SK-N-SH (cell line): ENCODE measurements at regions not wholly inside any gene's neighbourhood (a gene's known extent, or its start where the extent isn't known, plus 50 kb on each side); places are given as distances from the start of the nearest gene placed in this dataset.

Experiments used
- CTCF ChIA-PET: fragments of 300-600, 350-600 bp; formaldehyde crosslinking; extraction: SDS; loops from one replicate; lab custom pipeline; 2021; lab: Yijun Ruan, JAX
- POLR2A ChIA-PET: fragments of 350-600 bp; sonication (Branson Sonifier 250); formaldehyde crosslinking; extraction: SDS; loops from one replicate; lab custom pipeline; 2020; ENCODE audit warnings: antibody characterized with exemption, inconsistent platforms; lab: Yijun Ruan, JAX
- DNase-seq: peaks from one replicate; pipeline ENCODE4 v3.0.0; 2012
- H2AFZ ChIP-seq: fragments of 200-600 bp; sonication (generic); 2 replicates; pipeline ENCODE4 v1.8.1; 2016; ENCODE audit warnings: antibody characterized with exemption, mild to moderate bottlenecking, low read depth
- H3F3A ChIP-seq: fragments of 200-600 bp; sonication (generic); replicated peaks from 2 replicates; pipeline ENCODE3; 2016; ENCODE audit warnings: antibody characterized with exemption, mild to moderate bottlenecking; ENCODE audit not compliant: insufficient read depth
- H3K27ac ChIP-seq, 2 experiments: fragments of 200-500 bp in 1 of 2; fragments of 200-600 bp in 1 of 2; sonication (Bioruptor generic) in 1 of 2; sonication (generic), shearing (Covaris generic) in 1 of 2; 2 replicates each; pipeline versions ENCODE4 v1.5.1 to v1.6.1; 2014 to 2016; ENCODE audit warnings: low read depth in 2 of 2, inconsistent platforms in 1 of 2, low read length in 1 of 2, mild to moderate bottlenecking in 1 of 2, mixed read lengths in 1 of 2
- H3K27me3 ChIP-seq: fragments of 200-600 bp; sonication (generic), shearing (Covaris generic); 2 replicates; pipeline ENCODE4 v1.6.1; 2016; ENCODE audit warnings: mixed run types; ENCODE audit not compliant: insufficient read depth
- H3K36me3 ChIP-seq, 2 experiments: fragments of 200-500 bp in 1 of 2; fragments of 200-600 bp in 1 of 2; sonication (Bioruptor generic) in 1 of 2; sonication (generic) in 1 of 2; replicated peaks in 1 of 2; 2 replicates each; pipeline versions ENCODE3 to v1.5.1; 2014 to 2016; ENCODE audit warnings: low read length in 1 of 2, mild to moderate bottlenecking in 1 of 2; ENCODE audit not compliant: insufficient read depth in 2 of 2, control insufficient read depth in 1 of 2
- H3K4me1 ChIP-seq, 2 experiments: fragments of 200-500 bp in 1 of 2; fragments of 200-600 bp in 1 of 2; sonication (Bioruptor generic) in 1 of 2; sonication (generic), shearing (Covaris generic) in 1 of 2; 2 replicates each; pipeline versions ENCODE4 v1.5.1 to v1.6.1; 2014 to 2016; ENCODE audit warnings: low read depth in 1 of 2, low read length in 1 of 2, mixed run types in 1 of 2; ENCODE audit not compliant: insufficient read depth in 2 of 2, control insufficient read depth in 1 of 2
- H3K4me2 ChIP-seq: fragments of 200-600 bp; sonication (generic), shearing (Covaris generic); 2 replicates; pipeline ENCODE4 v1.6.1; 2017; ENCODE audit warnings: mixed run types
- H3K4me3 ChIP-seq, 2 experiments: fragments of 200-500 bp in 1 of 2; fragments of 200-600 bp in 1 of 2; sonication (Bioruptor generic) in 1 of 2; sonication (generic), shearing (Covaris generic) in 1 of 2; 2 replicates each; pipeline versions ENCODE4 v1.5.1 to v1.8.1; 2014 to 2016; ENCODE audit warnings: low read depth in 2 of 2, inconsistent platforms in 1 of 2, low read length in 1 of 2, mild to moderate bottlenecking in 1 of 2, mixed read lengths in 1 of 2, moderate library complexity in 1 of 2
- H3K79me2 ChIP-seq: fragments of 200-600 bp; sonication (generic); 2 replicates; pipeline ENCODE4 v1.8.1; 2017; ENCODE audit warnings: mild to moderate bottlenecking; ENCODE audit not compliant: insufficient read depth
- H3K9ac ChIP-seq: fragments of 200-600 bp; sonication (generic); 2 replicates; pipeline ENCODE4 v1.6.1; 2017; ENCODE audit warnings: mixed run types
- H3K9me2 ChIP-seq: fragments of 200-600 bp; sonication (generic); 2 replicates; pipeline ENCODE4 v1.6.1; 2017; ENCODE audit warnings: mixed run types
- H3K9me3 ChIP-seq: fragments of 200-600 bp; sonication (generic); 2 replicates; pipeline ENCODE4 v1.6.1; 2017; ENCODE audit warnings: mixed run types, mild to moderate bottlenecking, moderate library complexity
- H4K20me1 ChIP-seq: fragments of 200-600 bp; sonication (generic); 2 replicates; pipeline ENCODE4 v1.6.1; 2017; ENCODE audit warnings: mild to moderate bottlenecking, mixed run types; ENCODE audit not compliant: insufficient read depth
- ELF1 ChIP-seq: IDR thresholded peaks from 2 replicates; pipeline ENCODE4 v1.4.0; 2012
- FOSL2 ChIP-seq: IDR thresholded peaks from 2 replicates; pipeline ENCODE4 v1.4.0; 2012; ENCODE audit warnings: low read depth, mild to moderate bottlenecking, moderate library complexity, borderline replicate concordance
- FOXM1 ChIP-seq: IDR thresholded peaks from 2 replicates; pipeline ENCODE4 v1.4.0; 2012; ENCODE audit warnings: low read depth, mild to moderate bottlenecking
- POLR2AphosphoS5 ChIP-seq: IDR thresholded peaks from 2 replicates; pipeline ENCODE4 v1.6.1; 2012; ENCODE audit warnings: low read depth, low read length
- RAD21 ChIP-seq: IDR thresholded peaks from 2 replicates; pipeline ENCODE4 v1.6.1; 2012; ENCODE audit warnings: mild to moderate bottlenecking, low read length
- RCOR1 ChIP-seq: fragments of 150-350 bp; IDR thresholded peaks from 2 replicates; pipeline ENCODE4 v1.6.1; 2017; ENCODE audit warnings: antibody characterized with exemption, low read length
- RFX5 ChIP-seq: IDR thresholded peaks from 2 replicates; pipeline ENCODE4 v1.6.1; 2012; ENCODE audit warnings: mild to moderate bottlenecking, improper control_type of control experiment, low read length
- RXRA ChIP-seq: IDR thresholded peaks from 2 replicates; pipeline ENCODE4 v1.4.0; 2012; ENCODE audit warnings: low read depth, mild to moderate bottlenecking, borderline replicate concordance
- TAF1 ChIP-seq: IDR thresholded peaks from 2 replicates; pipeline ENCODE4 v1.6.1; 2012; ENCODE audit warnings: low read depth, mild to moderate bottlenecking, low read length, moderate library complexity, borderline replicate concordance
- TCF12 ChIP-seq: IDR thresholded peaks from 2 replicates; pipeline ENCODE4 v1.4.0; 2012
- YY1 ChIP-seq: IDR thresholded peaks from 2 replicates; pipeline ENCODE4 v1.4.0; 2012; ENCODE audit warnings: low read depth, mild to moderate bottlenecking
- WGBS: methylation state at CpG from one replicate; pipeline ENCODE4 v1.1.6; 2017; ENCODE audit warnings: low lambda C conversion rate; 5-methylcytosine and 5-hydroxymethylcytosine counted together
- TF ChIP-seq, protein P1 (sequence below): IDR thresholded peaks from 2 replicates; pipeline ENCODE4 v1.4.0; 2012; ENCODE audit warnings: low read depth, borderline replicate concordance
- TF ChIP-seq, protein P2 (sequence below): IDR thresholded peaks from 2 replicates; pipeline ENCODE4 v1.4.0; 2012; ENCODE audit warnings: low read depth
- TF ChIP-seq, protein P3 (sequence below): IDR thresholded peaks from 2 replicates; pipeline ENCODE4; 2012
- TF ChIP-seq, protein P4 (sequence below): IDR thresholded peaks from 2 replicates; pipeline ENCODE4 v1.6.1; 2012; ENCODE audit warnings: mild to moderate bottlenecking, low read depth, low read length, moderate library complexity

DNA sequence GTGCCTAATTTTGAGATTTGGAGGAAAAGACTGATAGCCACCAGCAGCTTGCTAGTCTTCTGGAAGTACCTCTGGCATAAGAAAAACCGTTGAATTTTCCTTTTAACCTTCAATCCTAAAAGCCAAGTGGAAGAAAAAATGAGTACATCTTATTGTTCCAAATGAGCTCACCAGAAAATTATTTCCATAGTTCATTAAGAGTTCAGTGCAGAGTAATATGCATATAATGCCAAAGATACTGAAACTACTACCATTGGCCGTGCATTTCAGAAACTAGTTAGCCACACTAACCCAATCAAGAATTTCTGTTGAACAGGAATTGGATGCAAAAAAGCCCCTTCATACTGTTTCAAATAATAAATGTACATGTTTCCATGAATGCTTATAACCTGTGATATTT is 607.9 kb downstream of the KCTD16 start (continued):
- no peak for TF ChIP-seq RFX5
- no peak for TF ChIP-seq POLR2AphosphoS5
- no peak for TF ChIP-seq TAF1
- TF ChIP-seq, protein P1, sequence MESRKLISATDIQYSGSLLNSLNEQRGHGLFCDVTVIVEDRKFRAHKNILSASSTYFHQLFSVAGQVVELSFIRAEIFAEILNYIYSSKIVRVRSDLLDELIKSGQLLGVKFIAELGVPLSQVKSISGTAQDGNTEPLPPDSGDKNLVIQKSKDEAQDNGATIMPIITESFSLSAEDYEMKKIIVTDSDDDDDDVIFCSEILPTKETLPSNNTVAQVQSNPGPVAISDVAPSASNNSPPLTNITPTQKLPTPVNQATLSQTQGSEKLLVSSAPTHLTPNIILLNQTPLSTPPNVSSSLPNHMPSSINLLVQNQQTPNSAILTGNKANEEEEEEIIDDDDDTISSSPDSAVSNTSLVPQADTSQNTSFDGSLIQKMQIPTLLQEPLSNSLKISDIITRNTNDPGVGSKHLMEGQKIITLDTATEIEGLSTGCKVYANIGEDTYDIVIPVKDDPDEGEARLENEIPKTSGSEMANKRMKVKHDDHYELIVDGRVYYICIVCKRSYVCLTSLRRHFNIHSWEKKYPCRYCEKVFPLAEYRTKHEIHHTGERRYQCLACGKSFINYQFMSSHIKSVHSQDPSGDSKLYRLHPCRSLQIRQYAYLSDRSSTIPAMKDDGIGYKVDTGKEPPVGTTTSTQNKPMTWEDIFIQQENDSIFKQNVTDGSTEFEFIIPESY: no peak
- no peak for TF ChIP-seq FOXM1
- TF ChIP-seq ELF1: no peak
- no peak for TF ChIP-seq RAD21
- TF ChIP-seq RCOR1: no peak

DNA sequence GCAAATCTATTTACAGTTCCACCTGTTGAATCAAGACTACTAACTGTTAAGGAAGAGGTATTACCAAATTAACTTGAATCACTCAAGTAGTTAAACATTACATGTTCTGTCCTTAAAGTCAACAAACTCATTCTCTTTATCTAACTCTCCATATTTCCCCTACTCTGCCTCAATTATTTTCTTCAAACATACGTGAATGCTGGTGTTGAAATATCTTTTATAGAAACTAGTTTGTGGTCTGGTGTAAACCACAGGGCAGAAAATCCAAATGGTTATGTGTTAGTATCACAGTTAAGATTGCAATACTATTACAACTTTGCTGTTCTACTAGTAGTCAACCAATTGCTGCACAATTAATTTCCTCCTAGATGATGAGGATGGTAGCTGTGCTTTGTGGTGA is 603.5 kb downstream of the KCTD16 start:
- ChIA-PET CTCF (interaction anchor here (0.8 kb wide), 1 partner anchor 397 kb away, joined by 3 read pairs; no protein-coding TSS in a partner anchor), POLR2A (no interaction called here)
- no peaks in the 10 kb centered on the region for H3K36me3 ChIP-seq
- H3K27ac ChIP-seq: no peak overlapping the region
- no peaks in the 10 kb centered on the region for H3K79me2 ChIP-seq
- no peak overlapping the region for H3K9ac ChIP-seq
- H4K20me1 ChIP-seq: no peaks in the 10 kb centered on the region
- H3K9me3 ChIP-seq: no peaks in the 10 kb centered on the region
- WGBS: 13% methylated on average over 1 of the region's 1 CpG
- TF ChIP-seq, protein P2, sequence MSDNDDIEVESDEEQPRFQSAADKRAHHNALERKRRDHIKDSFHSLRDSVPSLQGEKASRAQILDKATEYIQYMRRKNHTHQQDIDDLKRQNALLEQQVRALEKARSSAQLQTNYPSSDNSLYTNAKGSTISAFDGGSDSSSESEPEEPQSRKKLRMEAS: no peak
- no peak for TF ChIP-seq ELF1
- TF ChIP-seq TAF1: no peak
- TF ChIP-seq, protein P3, sequence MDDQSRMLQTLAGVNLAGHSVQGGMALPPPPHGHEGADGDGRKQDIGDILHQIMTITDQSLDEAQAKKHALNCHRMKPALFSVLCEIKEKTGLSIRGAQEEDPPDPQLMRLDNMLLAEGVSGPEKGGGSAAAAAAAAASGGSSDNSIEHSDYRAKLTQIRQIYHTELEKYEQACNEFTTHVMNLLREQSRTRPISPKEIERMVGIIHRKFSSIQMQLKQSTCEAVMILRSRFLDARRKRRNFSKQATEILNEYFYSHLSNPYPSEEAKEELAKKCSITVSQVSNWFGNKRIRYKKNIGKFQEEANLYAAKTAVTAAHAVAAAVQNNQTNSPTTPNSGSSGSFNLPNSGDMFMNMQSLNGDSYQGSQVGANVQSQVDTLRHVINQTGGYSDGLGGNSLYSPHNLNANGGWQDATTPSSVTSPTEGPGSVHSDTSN: no peak
- TF ChIP-seq, protein P4, sequence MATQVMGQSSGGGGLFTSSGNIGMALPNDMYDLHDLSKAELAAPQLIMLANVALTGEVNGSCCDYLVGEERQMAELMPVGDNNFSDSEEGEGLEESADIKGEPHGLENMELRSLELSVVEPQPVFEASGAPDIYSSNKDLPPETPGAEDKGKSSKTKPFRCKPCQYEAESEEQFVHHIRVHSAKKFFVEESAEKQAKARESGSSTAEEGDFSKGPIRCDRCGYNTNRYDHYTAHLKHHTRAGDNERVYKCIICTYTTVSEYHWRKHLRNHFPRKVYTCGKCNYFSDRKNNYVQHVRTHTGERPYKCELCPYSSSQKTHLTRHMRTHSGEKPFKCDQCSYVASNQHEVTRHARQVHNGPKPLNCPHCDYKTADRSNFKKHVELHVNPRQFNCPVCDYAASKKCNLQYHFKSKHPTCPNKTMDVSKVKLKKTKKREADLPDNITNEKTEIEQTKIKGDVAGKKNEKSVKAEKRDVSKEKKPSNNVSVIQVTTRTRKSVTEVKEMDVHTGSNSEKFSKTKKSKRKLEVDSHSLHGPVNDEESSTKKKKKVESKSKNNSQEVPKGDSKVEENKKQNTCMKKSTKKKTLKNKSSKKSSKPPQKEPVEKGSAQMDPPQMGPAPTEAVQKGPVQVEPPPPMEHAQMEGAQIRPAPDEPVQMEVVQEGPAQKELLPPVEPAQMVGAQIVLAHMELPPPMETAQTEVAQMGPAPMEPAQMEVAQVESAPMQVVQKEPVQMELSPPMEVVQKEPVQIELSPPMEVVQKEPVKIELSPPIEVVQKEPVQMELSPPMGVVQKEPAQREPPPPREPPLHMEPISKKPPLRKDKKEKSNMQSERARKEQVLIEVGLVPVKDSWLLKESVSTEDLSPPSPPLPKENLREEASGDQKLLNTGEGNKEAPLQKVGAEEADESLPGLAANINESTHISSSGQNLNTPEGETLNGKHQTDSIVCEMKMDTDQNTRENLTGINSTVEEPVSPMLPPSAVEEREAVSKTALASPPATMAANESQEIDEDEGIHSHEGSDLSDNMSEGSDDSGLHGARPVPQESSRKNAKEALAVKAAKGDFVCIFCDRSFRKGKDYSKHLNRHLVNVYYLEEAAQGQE: no peak
- TF ChIP-seq RXRA: no peak
- TF ChIP-seq YY1: no peak
- TF ChIP-seq RCOR1: no peak
- no peak for TF ChIP-seq TCF12
- TF ChIP-seq FOSL2: no peak
- no peak for TF ChIP-seq RAD21
- no peaks in the 10 kb centered on the region for H3F3A ChIP-seq
- H3K9me2 ChIP-seq: no peaks in the 10 kb centered on the region
- no peak overlapping the region for H2AFZ ChIP-seq
- H3K4me1 ChIP-seq: no peaks in the 10 kb centered on the region
- no peaks in the 10 kb centered on the region for H3K27me3 ChIP-seq
- H3K4me2 ChIP-seq: no peak overlapping the region
- no peak for DNase-seq
- no peak overlapping the region for H3K4me3 ChIP-seq
